ENCODE measurements at regions not wholly inside any gene's neighbourhood (a gene's known extent, or its start where the extent isn't known, plus 50 kb on each side); places are given as distances from the start of the nearest gene placed in this dataset.

- TF ChIP-seq POLR2A (IDR thresholded peaks at IDR 0.05) (no peak), CTCF (IDR thresholded peaks at IDR 0.05) (no peak)
Observed at GRCh38 chr18:6509832-6510231, 95.1 kb upstream of the L3MBTL4 start.

Data from breast epithelium (tissue), 3 donors.